IMR-90 (cell line): ENCODE measurements at regions not wholly inside any gene's neighbourhood (a gene's known extent, or its start where the extent isn't known, plus 50 kb on each side); places are given as distances from the start of the nearest gene placed in this dataset.

Source experiments
- CTCF ChIP-seq: conservative IDR thresholded peaks from 2 replicates; pipeline ENCODE4 v1.5.1; 2012; ENCODE audit warnings: mild to moderate bottlenecking, low read depth, low read length, improper control_type of control experiment
- ELK1 ChIP-seq: fragments of 150-350 bp; IDR thresholded peaks from 2 replicates; pipeline ENCODE4 v1.6.1; 2016; ENCODE audit warnings: low read depth, mild to moderate bottlenecking, low read length, moderate library complexity, borderline replicate concordance
- POLR2A ChIP-seq: IDR thresholded peaks from 2 replicates; pipeline ENCODE4 v1.6.1; 2012; ENCODE audit warnings: mild to moderate bottlenecking, low read depth, low read length
- RAD21 ChIP-seq: IDR thresholded peaks from 2 replicates; pipeline ENCODE4 v1.6.1; 2012; ENCODE audit warnings: low read length, improper control_type of control experiment
- RCOR1 ChIP-seq: IDR thresholded peaks from 2 replicates; pipeline ENCODE4 v1.6.1; 2012; ENCODE audit warnings: mild to moderate bottlenecking, low read length, improper control_type of control experiment; ENCODE audit not compliant: insufficient replicate concordance

GRCh38 chr5:130290219-130290618 lies 386.0 kb downstream of the CHSY3 start:
- TF ChIP-seq CTCF = no peak
- TF ChIP-seq POLR2A = no peak
- no peak for TF ChIP-seq ELK1
- no peak for TF ChIP-seq RAD21
- TF ChIP-seq RCOR1 = no peak
